ENCODE measurements at regions not wholly inside any gene's neighbourhood (a gene's known extent, or its start where the extent isn't known, plus 50 kb on each side); places are given as distances from the start of the nearest gene placed in this dataset.
"Not testable (repeated sequence)": the region's sequence is repeated elsewhere in the genome, so short reads cannot be mapped to it uniquely, and the experiment has no call there.

DNA sequence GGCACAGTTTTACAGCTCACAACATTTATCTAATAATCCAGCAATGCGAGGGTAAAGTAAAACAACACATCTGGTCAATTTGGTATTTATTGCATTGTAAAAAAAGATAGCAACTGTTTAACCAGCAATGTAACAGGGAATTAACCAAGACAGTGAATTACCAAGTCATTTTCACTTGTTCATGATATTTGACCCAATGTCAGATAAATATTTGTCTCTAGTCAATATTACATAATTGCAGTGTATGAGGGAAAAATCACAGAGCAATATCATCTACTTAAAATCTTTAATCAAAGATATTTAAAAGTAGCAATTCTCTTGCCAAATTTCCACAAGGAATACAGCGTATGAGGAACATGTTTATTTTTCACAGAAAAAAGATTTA, 1265.1 kb upstream of the CHAC2 start:
- Mint-ChIP-seq H3K27ac (no peak overlapping the region), H3K4me1 (no peaks in the 10 kb centered on the region), H3K4me3 (no peak overlapping the region), H3K27me3 (no peaks in the 10 kb centered on the region), H3K9me3 (peaks cover 2% of the 10 kb centered on the region), H3K36me3 (no peaks in the 10 kb centered on the region)
- DNase-seq = no peak

- DNase-seq = no peak
- H3K36me3 Mint-ChIP-seq = no peaks in the 10 kb centered on the region
- H3K9me3 Mint-ChIP-seq = peaks cover 2% of the 10 kb centered on the region
- H3K27me3 Mint-ChIP-seq = no peaks in the 10 kb centered on the region
- no peaks in the 10 kb centered on the region for H3K4me1 Mint-ChIP-seq
- no peak overlapping the region for H3K27ac Mint-ChIP-seq
- H3K4me3 Mint-ChIP-seq = no peak overlapping the region
These were observed 1265.7 kb upstream of the CHAC2 start for GRCh38 chr2:52501715-52502475.

GRCh38 chr2:52500561-52500960, 1267.0 kb upstream of the CHAC2 start:
- Mint-ChIP-seq H3K4me1 (no peaks in the 10 kb centered on the region), H3K9me3 (no peaks in the 10 kb centered on the region), H3K27ac (no peak overlapping the region), H3K36me3 (no peaks in the 10 kb centered on the region), H3K27me3 (no peaks in the 10 kb centered on the region), H3K4me3 (no peak overlapping the region)
- DNase-seq = no peak

DNA sequence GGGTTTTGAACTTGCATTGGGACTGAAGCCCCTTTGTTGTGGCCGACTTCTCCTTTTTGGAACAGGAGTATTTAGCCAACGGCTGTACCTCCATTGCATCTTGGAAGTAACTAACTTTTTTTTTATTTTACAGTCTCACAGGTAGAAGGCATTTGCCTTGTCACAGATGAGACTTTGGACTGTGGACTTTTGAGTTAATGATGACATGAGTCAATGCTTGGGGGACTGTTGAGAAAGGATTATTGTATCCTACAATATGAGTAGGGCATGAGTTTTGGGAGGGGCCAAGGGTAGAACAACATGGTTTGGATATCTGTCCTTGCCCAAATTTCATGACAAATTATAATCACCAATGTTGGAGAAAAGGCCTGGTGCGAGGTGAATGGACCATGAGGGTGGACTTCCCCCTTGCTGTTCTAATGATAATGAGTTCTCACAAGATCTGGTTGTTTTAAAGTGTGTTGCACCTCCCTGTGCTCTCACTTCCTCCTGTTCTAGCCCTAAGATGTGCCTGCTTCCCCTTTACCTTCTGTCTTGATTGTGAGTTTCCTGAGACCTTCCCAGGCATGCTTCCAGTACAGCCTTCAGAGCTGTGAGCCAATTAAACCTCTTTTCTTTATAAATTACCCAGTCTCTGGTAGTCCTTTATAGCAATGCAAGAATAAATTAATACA, 1269.4 kb upstream of the CHAC2 start:
- Mint-ChIP-seq H3K36me3 (no peaks in the 10 kb centered on the region), H3K4me1 (no peaks in the 10 kb centered on the region), H3K4me3 (no peak overlapping the region), H3K27ac (no peak overlapping the region), H3K27me3 (no peaks in the 10 kb centered on the region), H3K9me3 (no peaks in the 10 kb centered on the region)
- no peak for DNase-seq

- H3K27me3 Mint-ChIP-seq = no peaks in the 10 kb centered on the region
- no peak for DNase-seq
- H3K4me1 Mint-ChIP-seq = no peaks in the 10 kb centered on the region
- H3K4me3 Mint-ChIP-seq = no peak overlapping the region
- H3K9me3 Mint-ChIP-seq = peaks cover 3% of the 10 kb centered on the region
- no peak overlapping the region for H3K27ac Mint-ChIP-seq
- H3K36me3 Mint-ChIP-seq = no peaks in the 10 kb centered on the region
These were observed 1271.8 kb upstream of the CHAC2 start for GRCh38 chr2:52495816-52496215.

DNA sequence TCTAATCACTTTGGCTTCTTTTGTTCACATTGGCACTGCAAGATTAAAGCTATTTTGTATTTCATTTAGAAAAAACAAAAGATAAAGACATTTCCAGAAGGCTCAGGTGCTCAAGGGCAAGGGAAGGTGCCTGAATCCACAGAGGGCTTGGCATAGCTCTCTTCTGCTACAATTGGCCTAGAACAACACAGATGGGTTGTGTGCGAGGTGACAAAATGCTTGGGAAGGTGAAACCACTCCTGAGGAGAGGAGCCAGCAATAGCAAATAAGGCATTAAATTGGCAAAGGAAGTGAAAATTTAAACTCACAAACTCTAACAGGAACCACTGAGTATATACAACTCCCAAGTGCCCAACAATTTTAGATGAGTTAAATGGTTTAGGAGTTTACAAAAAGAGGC, 1290.4 kb upstream of the CHAC2 start:
- H3K27ac Mint-ChIP-seq = no peak overlapping the region
- no peaks in the 10 kb centered on the region for H3K4me1 Mint-ChIP-seq
- no peak for DNase-seq
- H3K9me3 Mint-ChIP-seq = peaks cover 8% of the 10 kb centered on the region
- H3K27me3 Mint-ChIP-seq = no peaks in the 10 kb centered on the region
- H3K36me3 Mint-ChIP-seq = no peaks in the 10 kb centered on the region
- no peak overlapping the region for H3K4me3 Mint-ChIP-seq

GRCh38 chr2:52475590-52475989, 1292.0 kb upstream of the CHAC2 start:
- Mint-ChIP-seq H3K27ac (no peak overlapping the region), H3K4me3 (no peak overlapping the region), H3K27me3 (no peaks in the 10 kb centered on the region), H3K4me1 (no peaks in the 10 kb centered on the region), H3K9me3 (peaks cover 8% of the 10 kb centered on the region), H3K36me3 (no peaks in the 10 kb centered on the region)
- no peak for DNase-seq

DNA sequence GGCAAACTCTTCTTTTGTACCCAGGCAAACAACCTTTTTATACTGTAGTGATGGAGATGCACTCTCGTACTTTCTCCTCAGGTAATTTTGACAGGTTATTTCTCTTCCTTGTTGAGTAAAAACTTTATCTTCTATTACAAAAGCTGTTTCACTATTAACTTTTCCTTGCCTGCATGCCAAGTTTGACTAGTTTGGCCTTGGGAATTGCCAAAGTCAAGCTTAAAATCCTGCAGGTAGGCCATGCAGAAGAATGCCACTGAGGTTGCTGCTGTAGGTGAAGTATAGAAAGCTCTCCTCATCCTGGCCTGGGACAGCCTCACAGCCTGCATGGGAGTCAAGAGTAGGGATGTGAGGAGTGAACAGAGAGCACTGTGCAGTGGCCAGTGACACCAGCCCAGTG, 1293.5 kb upstream of the CHAC2 start:
- Mint-ChIP-seq H3K4me1 (no peaks in the 10 kb centered on the region), H3K4me3 (no peak overlapping the region), H3K9me3 (peaks cover 10% of the 10 kb centered on the region), H3K27ac (no peak overlapping the region), H3K36me3 (no peaks in the 10 kb centered on the region), H3K27me3 (no peaks in the 10 kb centered on the region)
- no peak for DNase-seq

GRCh38 chr2:52473526-52473925, 1294.1 kb upstream of the CHAC2 start:
- Mint-ChIP-seq H3K27ac (no peak overlapping the region), H3K4me1 (no peaks in the 10 kb centered on the region), H3K4me3 (no peak overlapping the region), H3K36me3 (no peaks in the 10 kb centered on the region), H3K9me3 (peaks cover 10% of the 10 kb centered on the region), H3K27me3 (no peaks in the 10 kb centered on the region)
- no peak for DNase-seq

DNA sequence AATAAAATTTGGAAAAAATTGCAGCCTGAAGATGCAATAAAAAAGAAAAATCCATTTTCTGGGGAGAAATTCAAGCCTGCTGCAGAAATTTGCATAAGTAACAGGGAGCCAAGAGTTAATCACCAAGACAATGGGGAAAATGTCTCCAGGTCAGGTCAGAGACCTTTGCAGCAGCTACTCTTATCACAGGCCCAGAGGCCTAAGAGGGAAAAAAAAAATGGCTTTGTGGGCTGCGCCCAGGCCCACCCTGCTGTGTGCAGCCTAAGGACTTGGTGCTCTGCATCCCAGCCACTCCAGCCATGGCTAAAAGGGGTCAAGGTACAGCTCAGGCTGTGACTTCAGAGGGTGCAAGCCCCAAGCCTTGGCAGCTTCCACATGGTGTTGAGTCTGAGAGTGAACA, 1297.1 kb upstream of the CHAC2 start:
- not testable (repeated sequence) for H3K9me3 Mint-ChIP-seq, H3K4me1 Mint-ChIP-seq, H3K27me3 Mint-ChIP-seq, DNase-seq, H3K27ac Mint-ChIP-seq, H3K4me3 Mint-ChIP-seq, H3K36me3 Mint-ChIP-seq

- Mint-ChIP-seq H3K27me3 (no peaks in the 10 kb centered on the region), H3K4me3 (no peak overlapping the region), H3K4me1 (no peaks in the 10 kb centered on the region), H3K27ac (no peak overlapping the region), H3K9me3 (peaks cover 6% of the 10 kb centered on the region), H3K36me3 (no peaks in the 10 kb centered on the region)
- no peak for DNase-seq
These were observed 1300.4 kb upstream of the CHAC2 start for GRCh38 chr2:52467189-52467588.

DNA sequence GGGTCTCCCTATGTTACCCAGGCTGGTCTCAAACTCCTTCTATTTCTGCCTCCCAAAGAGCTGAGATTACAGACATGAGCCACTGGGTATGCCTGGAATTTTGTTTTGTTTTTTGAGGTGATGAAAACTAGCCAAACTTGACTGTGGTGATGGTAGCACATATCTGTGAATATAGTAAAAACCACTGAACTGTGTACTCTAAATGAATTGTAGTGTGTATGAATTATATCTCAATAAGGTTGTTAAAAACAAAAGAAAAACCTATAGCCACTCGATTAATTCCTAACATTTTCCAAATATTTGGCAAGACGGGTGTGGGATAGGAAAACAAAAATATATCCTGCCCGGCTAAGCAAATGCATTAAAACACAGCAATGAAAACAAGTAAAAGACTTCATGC, 1302.3 kb upstream of the CHAC2 start:
- H3K27me3 Mint-ChIP-seq = no peaks in the 10 kb centered on the region
- no peak for DNase-seq
- H3K4me3 Mint-ChIP-seq = no peak overlapping the region
- H3K4me1 Mint-ChIP-seq = no peaks in the 10 kb centered on the region
- no peak overlapping the region for H3K27ac Mint-ChIP-seq
- H3K9me3 Mint-ChIP-seq = peaks cover 6% of the 10 kb centered on the region
- no peaks in the 10 kb centered on the region for H3K36me3 Mint-ChIP-seq

GRCh38 chr2:52463457-52463856, 1304.1 kb upstream of the CHAC2 start:
- Mint-ChIP-seq H3K4me1 (no peaks in the 10 kb centered on the region), H3K27me3 (no peaks in the 10 kb centered on the region), H3K36me3 (no peaks in the 10 kb centered on the region), H3K4me3 (no peak overlapping the region), H3K9me3 (no peaks in the 10 kb centered on the region), H3K27ac (no peak overlapping the region)
- no peak for DNase-seq

GRCh38 chr2:52456561-52457377, 1310.8 kb upstream of the CHAC2 start:
- H3K9me3 Mint-ChIP-seq = peaks cover 2% of the 10 kb centered on the region
- no peak overlapping the region for H3K27ac Mint-ChIP-seq
- no peaks in the 10 kb centered on the region for H3K36me3 Mint-ChIP-seq
- H3K4me3 Mint-ChIP-seq = no peak overlapping the region
- no peaks in the 10 kb centered on the region for H3K27me3 Mint-ChIP-seq
- DNase-seq = no peak
- H3K4me1 Mint-ChIP-seq = no peaks in the 10 kb centered on the region

DNA sequence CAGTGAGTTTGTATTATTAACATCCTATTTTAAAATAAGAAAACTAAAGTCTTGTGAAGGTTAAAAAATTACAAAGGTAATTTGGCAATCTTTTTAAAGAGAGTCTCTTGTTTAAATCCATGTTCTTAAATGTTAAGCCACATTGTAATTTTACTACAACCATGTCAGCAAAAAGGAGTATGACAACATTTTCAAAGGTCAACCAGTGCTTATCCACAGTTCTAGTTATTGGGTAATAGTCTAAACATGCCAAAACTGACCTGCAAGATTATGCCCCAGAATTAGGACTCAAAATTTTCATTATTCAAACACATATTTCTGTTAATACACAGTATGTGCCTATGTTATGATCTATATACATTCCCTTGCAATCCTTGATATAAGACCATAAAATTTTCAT, 1312.6 kb upstream of the CHAC2 start:
- Mint-ChIP-seq H3K27me3 (no peaks in the 10 kb centered on the region), H3K4me3 (no peak overlapping the region), H3K27ac (no peak overlapping the region), H3K36me3 (no peaks in the 10 kb centered on the region), H3K9me3 (peaks cover 2% of the 10 kb centered on the region), H3K4me1 (no peaks in the 10 kb centered on the region)
- no peak for DNase-seq

Data from activated naive CD8-positive, alpha-beta T cell treated with anti-CD3 and anti-CD28 coated beads for 36 hours (primary cell).